ENCODE measurements at regions not wholly inside any gene's neighbourhood (a gene's known extent, or its start where the extent isn't known, plus 50 kb on each side); places are given as distances from the start of the nearest gene placed in this dataset.
"Not testable (repeated sequence)": the region's sequence is repeated elsewhere in the genome, so short reads cannot be mapped to it uniquely, and the experiment has no call there.

- ATAC-seq (no peak), DNase-seq (no peak)
- ChIA-PET CTCF (no interaction called here), POLR2A (no interaction called here)
- intact Hi-C loops (cut with DNase I, micrococcal nuclease) = no loop called here
- H3K4me1 Mint-ChIP-seq = no peaks in the 10 kb centered on the region
- H3K4me3 Mint-ChIP-seq = no peak overlapping the region
- no peaks in the 10 kb centered on the region for H3K36me3 Mint-ChIP-seq (ENCODE audit: low read depth)
- H3K27me3 Mint-ChIP-seq = peaks cover 3% of the 10 kb centered on the region
- no peak overlapping the region for H3K27ac Mint-ChIP-seq
- no peaks in the 10 kb centered on the region for H3K9me3 Mint-ChIP-seq (ENCODE audit: low read depth)
Observed at GRCh38 chr1:96522927-96523326, 198.7 kb upstream of the PTBP2 start.

GRCh38 chr1:96524100-96524499 lies 197.5 kb upstream of the PTBP2 start:
- ATAC-seq (no peak), DNase-seq (no peak)
- Mint-ChIP-seq H3K36me3 (ENCODE audit: low read depth) (no peaks in the 10 kb centered on the region), H3K4me1 (no peaks in the 10 kb centered on the region), H3K27me3 (peaks cover 3% of the 10 kb centered on the region), H3K4me3 (no peak overlapping the region), H3K27ac (no peak overlapping the region), H3K9me3 (ENCODE audit: low read depth) (peaks cover 7% of the 10 kb centered on the region)
- intact Hi-C loops (cut with DNase I, micrococcal nuclease) = no loop called here
- ChIA-PET POLR2A (no interaction called here), CTCF (no interaction called here)

- Mint-ChIP-seq H3K9me3 (ENCODE audit: low read depth) (peaks cover 8% of the 10 kb centered on the region), H3K4me1 (no peaks in the 10 kb centered on the region), H3K27ac (no peak overlapping the region), H3K4me3 (no peak overlapping the region), H3K36me3 (ENCODE audit: low read depth) (no peaks in the 10 kb centered on the region), H3K27me3 (no peaks in the 10 kb centered on the region)
- DNase-seq (no peak), ATAC-seq (no peak)
- intact Hi-C loops (cut with DNase I, micrococcal nuclease) = no loop called here
- ChIA-PET CTCF (no interaction called here), POLR2A (no interaction called here)
Observed at GRCh38 chr1:96525657-96526557, 195.7 kb upstream of the PTBP2 start.

- intact Hi-C loops (cut with DNase I, micrococcal nuclease); CTCF ChIA-PET; H3K4me3 Mint-ChIP-seq; DNase-seq; H3K9me3 Mint-ChIP-seq (ENCODE audit: low read depth); H3K27ac Mint-ChIP-seq; POLR2A ChIA-PET; H3K36me3 Mint-ChIP-seq (ENCODE audit: low read depth); H3K4me1 Mint-ChIP-seq; ATAC-seq; H3K27me3 Mint-ChIP-seq: not testable (repeated sequence)
Observed at GRCh38 chr1:96528672-96529071, 192.9 kb upstream of the PTBP2 start.

GRCh38 chr1:96533820-96534219 lies 187.8 kb upstream of the PTBP2 start:
- no peak overlapping the region for H3K4me3 Mint-ChIP-seq
- no peaks in the 10 kb centered on the region for H3K36me3 Mint-ChIP-seq (ENCODE audit: low read depth)
- no peak for DNase-seq
- no peak overlapping the region for H3K27ac Mint-ChIP-seq
- peaks cover 3% of the 10 kb centered on the region for H3K27me3 Mint-ChIP-seq
- CTCF ChIA-PET = no interaction called here
- H3K9me3 Mint-ChIP-seq (ENCODE audit: low read depth) = peaks cover 4% of the 10 kb centered on the region
- no peak for ATAC-seq
- H3K4me1 Mint-ChIP-seq = no peaks in the 10 kb centered on the region
- intact Hi-C loops (cut with DNase I, micrococcal nuclease) = no loop called here
- POLR2A ChIA-PET = no interaction called here

- intact Hi-C loops (cut with DNase I, micrococcal nuclease) = no loop called here
- Mint-ChIP-seq H3K4me1 (no peaks in the 10 kb centered on the region), H3K27me3 (peaks cover 3% of the 10 kb centered on the region), H3K36me3 (ENCODE audit: low read depth) (no peaks in the 10 kb centered on the region), H3K27ac (no peak overlapping the region), H3K9me3 (ENCODE audit: low read depth) (no peaks in the 10 kb centered on the region), H3K4me3 (no peak overlapping the region)
- ChIA-PET CTCF (no interaction called here), POLR2A (no interaction called here)
- ATAC-seq (no peak), DNase-seq (no peak)
Observed at GRCh38 chr1:96536581-96536980, 185.0 kb upstream of the PTBP2 start.

GRCh38 chr1:96538111-96538641 lies 183.4 kb upstream of the PTBP2 start:
- Mint-ChIP-seq H3K27ac (no peak overlapping the region), H3K27me3 (peaks cover 3% of the 10 kb centered on the region), H3K4me3 (no peak overlapping the region), H3K9me3 (ENCODE audit: low read depth) (no peaks in the 10 kb centered on the region), H3K4me1 (no peaks in the 10 kb centered on the region), H3K36me3 (ENCODE audit: low read depth) (no peaks in the 10 kb centered on the region)
- no peak for ATAC-seq
- ChIA-PET CTCF (no interaction called here), POLR2A (no interaction called here)
- no peak for DNase-seq
- intact Hi-C loops (cut with DNase I, micrococcal nuclease) = no loop called here

- intact Hi-C loops (cut with DNase I, micrococcal nuclease) = no loop called here
- Mint-ChIP-seq H3K9me3 (ENCODE audit: low read depth) (no peaks in the 10 kb centered on the region), H3K4me3 (no peak overlapping the region), H3K27ac (no peak overlapping the region), H3K27me3 (peaks cover 3% of the 10 kb centered on the region), H3K36me3 (ENCODE audit: low read depth) (no peaks in the 10 kb centered on the region), H3K4me1 (no peaks in the 10 kb centered on the region)
- ATAC-seq (no peak), DNase-seq (no peak)
- ChIA-PET CTCF (interaction anchor here (0.7 kb wide), 1 partner anchor 443 kb away, joined by 3 read pairs; no protein-coding TSS in a partner anchor), POLR2A (no interaction called here)
Observed at GRCh38 chr1:96538883-96539282, 182.7 kb upstream of the PTBP2 start.

- Mint-ChIP-seq H3K4me3 (no peak overlapping the region), H3K27ac (no peak overlapping the region), H3K27me3 (no peaks in the 10 kb centered on the region), H3K9me3 (ENCODE audit: low read depth) (no peaks in the 10 kb centered on the region), H3K36me3 (ENCODE audit: low read depth) (no peaks in the 10 kb centered on the region), H3K4me1 (no peaks in the 10 kb centered on the region)
- DNase-seq (no peak), ATAC-seq (no peak)
- CTCF ChIA-PET = interaction anchor here (0.7 kb wide), 2 partner anchors 21 to 868 kb away, joined by 3 to 4 read pairs; no protein-coding TSS in a partner anchor
- POLR2A ChIA-PET = no interaction called here
- intact Hi-C loops (cut with DNase I, micrococcal nuclease) = no loop called here
Observed at GRCh38 chr1:96541491-96541890, 180.1 kb upstream of the PTBP2 start.

GRCh38 chr1:96544051-96544830 lies 177.3 kb upstream of the PTBP2 start:
- H3K36me3 Mint-ChIP-seq (ENCODE audit: low read depth) = no peaks in the 10 kb centered on the region

GRCh38 chr1:96544831-96545221 lies 176.8 kb upstream of the PTBP2 start:
- no peaks in the 10 kb centered on the region for H3K4me1 Mint-ChIP-seq
- no peak overlapping the region for H3K27ac Mint-ChIP-seq
- ChIA-PET POLR2A (no interaction called here), CTCF (no interaction called here)
- no peak overlapping the region for H3K4me3 Mint-ChIP-seq
- no peaks in the 10 kb centered on the region for H3K9me3 Mint-ChIP-seq (ENCODE audit: low read depth)
- DNase-seq = no peak
- intact Hi-C loops (cut with DNase I, micrococcal nuclease) = no loop called here
- no peak for ATAC-seq
- H3K27me3 Mint-ChIP-seq = no peaks in the 10 kb centered on the region
- H3K36me3 Mint-ChIP-seq (ENCODE audit: low read depth) = no peaks in the 10 kb centered on the region

More at GRCh38 chr1:96544051-96544830, 177.3 kb upstream of the PTBP2 start:
- ATAC-seq (no peak), DNase-seq (no peak)
- Mint-ChIP-seq H3K27ac (no peak overlapping the region), H3K9me3 (ENCODE audit: low read depth) (no peaks in the 10 kb centered on the region), H3K4me1 (no peaks in the 10 kb centered on the region), H3K4me3 (no peak overlapping the region), H3K27me3 (no peaks in the 10 kb centered on the region)
- ChIA-PET CTCF (no interaction called here), POLR2A (no interaction called here)
- intact Hi-C loops (cut with DNase I, micrococcal nuclease) = no loop called here

Data from activated CD4-positive, alpha-beta T cell treated with anti-CD3 and anti-CD28 coated beads for 36 hours (primary cell).